MM.1S (cell line): ENCODE measurements at regions not wholly inside any gene's neighbourhood (a gene's known extent, or its start where the extent isn't known, plus 50 kb on each side); places are given as distances from the start of the nearest gene placed in this dataset.

Experiments
- DNase-seq: peaks from one replicate; pipeline ENCODE4 v3.0.0-alpha.2; 2015
- H2AFZ ChIP-seq: fragments of 300-600 bp; sonication (generic); 2 replicates; pipeline ENCODE4 v1.6.0; 2016; ENCODE audit warnings: antibody characterized with exemption, low read length
- H3F3A ChIP-seq: fragments of 300-600 bp; sonication (generic); 2 replicates; pipeline ENCODE4 v1.6.1; 2016; ENCODE audit warnings: mild to moderate bottlenecking, antibody characterized with exemption, low read length, moderate library complexity, mixed read lengths; ENCODE audit not compliant: insufficient read depth
- H3K27ac ChIP-seq: fragments of 300-600 bp; sonication (generic); 2 replicates; pipeline ENCODE4 v1.5.1; 2016; ENCODE audit warnings: mild to moderate bottlenecking, low read length
- H3K27me3 ChIP-seq: fragments of 300-600 bp; sonication (generic); replicated peaks from 2 replicates; pipeline ENCODE4 v1.6.0; 2016; ENCODE audit warnings: low read length; ENCODE audit not compliant: insufficient read depth
- H3K36me3 ChIP-seq: fragments of 300-600 bp; sonication (generic); replicated peaks from 2 replicates; pipeline ENCODE4 v1.6.1; 2016; ENCODE audit warnings: mild to moderate bottlenecking, low read length, mixed read lengths; ENCODE audit not compliant: insufficient read depth
- H3K4me1 ChIP-seq: fragments of 300-600 bp; sonication (generic); 2 replicates; pipeline ENCODE4 v1.6.1; 2016; ENCODE audit warnings: low read length, mixed read lengths
- H3K4me2 ChIP-seq: fragments of 300-600 bp; sonication (generic); 2 replicates; pipeline ENCODE4 v1.6.0; 2016; ENCODE audit warnings: low read depth, low read length
- H3K4me3 ChIP-seq: fragments of 300-600 bp; sonication (generic); 2 replicates; pipeline ENCODE4 v1.5.1; 2016; ENCODE audit warnings: low read length, mixed read lengths
- H3K79me2 ChIP-seq: fragments of 300-600 bp; sonication (generic); 2 replicates; pipeline ENCODE4 v1.6.1; 2016; ENCODE audit warnings: mixed run types, low read length, mixed read lengths
- H3K9ac ChIP-seq: fragments of 300-600 bp; sonication (generic); 2 replicates; pipeline ENCODE4 v1.6.1; 2016; ENCODE audit warnings: low read length, mixed read lengths
- H3K9me2 ChIP-seq: fragments of 300-600 bp; sonication (generic); replicated peaks from 2 replicates; pipeline ENCODE4 v1.6.1; 2016; ENCODE audit warnings: mild to moderate bottlenecking, low read length, mixed read lengths; ENCODE audit not compliant: insufficient read depth
- H3K9me3 ChIP-seq: fragments of 300-600 bp; sonication (generic); replicated peaks from 2 replicates; pipeline ENCODE4 v1.6.1; 2016; ENCODE audit warnings: mild to moderate bottlenecking, low read length, mixed read lengths; ENCODE audit not compliant: insufficient read depth
- H4K20me1 ChIP-seq: fragments of 300-600 bp; sonication (generic); 2 replicates; pipeline ENCODE4 v1.6.1; 2016; ENCODE audit warnings: mild to moderate bottlenecking, low read length, moderate library complexity, mixed read lengths; ENCODE audit not compliant: insufficient read depth
- EZH2 ChIP-seq: fragments of 300-600 bp; sonication (generic); optimal IDR thresholded peaks from 2 replicates; pipeline ENCODE3; 2017; ENCODE audit warnings: low read depth, mild to moderate bottlenecking, antibody characterized with exemption, low read length, mixed read lengths
- EZH2phosphoT487 ChIP-seq: fragments of 300-600 bp; sonication (generic); IDR thresholded peaks from 2 replicates; pipeline ENCODE4 v1.6.1; 2018; ENCODE audit warnings: antibody characterized with exemption, low read length
- TF ChIP-seq, protein P1 (sequence below): fragments of 300-600 bp; sonication (generic); IDR thresholded peaks from 2 replicates; pipeline ENCODE4 v1.5.1; 2016; ENCODE audit warnings: antibody characterized with exemption, low read length, mixed read lengths

- Histone ChIP-seq H3K9me3 (no peaks in the 10 kb centered on the region), H3K4me2 (no peak overlapping the region)
Observed at GRCh38 chr6:125671323-125671722, 78.1 kb upstream of the HEY2 start.

GRCh38 chr6:125674230-125674629 is 75.2 kb upstream of the HEY2 start:
- no peak overlapping the region for H3K4me3 ChIP-seq
- H4K20me1 ChIP-seq = no peaks in the 10 kb centered on the region
- no peaks in the 10 kb centered on the region for H3K36me3 ChIP-seq
- H3K79me2 ChIP-seq = no peaks in the 10 kb centered on the region
- H3K9me2 ChIP-seq = no peaks in the 10 kb centered on the region
- no peak overlapping the region for H3K27ac ChIP-seq
- H3F3A ChIP-seq = no peaks in the 10 kb centered on the region
- TF ChIP-seq, protein P1, sequence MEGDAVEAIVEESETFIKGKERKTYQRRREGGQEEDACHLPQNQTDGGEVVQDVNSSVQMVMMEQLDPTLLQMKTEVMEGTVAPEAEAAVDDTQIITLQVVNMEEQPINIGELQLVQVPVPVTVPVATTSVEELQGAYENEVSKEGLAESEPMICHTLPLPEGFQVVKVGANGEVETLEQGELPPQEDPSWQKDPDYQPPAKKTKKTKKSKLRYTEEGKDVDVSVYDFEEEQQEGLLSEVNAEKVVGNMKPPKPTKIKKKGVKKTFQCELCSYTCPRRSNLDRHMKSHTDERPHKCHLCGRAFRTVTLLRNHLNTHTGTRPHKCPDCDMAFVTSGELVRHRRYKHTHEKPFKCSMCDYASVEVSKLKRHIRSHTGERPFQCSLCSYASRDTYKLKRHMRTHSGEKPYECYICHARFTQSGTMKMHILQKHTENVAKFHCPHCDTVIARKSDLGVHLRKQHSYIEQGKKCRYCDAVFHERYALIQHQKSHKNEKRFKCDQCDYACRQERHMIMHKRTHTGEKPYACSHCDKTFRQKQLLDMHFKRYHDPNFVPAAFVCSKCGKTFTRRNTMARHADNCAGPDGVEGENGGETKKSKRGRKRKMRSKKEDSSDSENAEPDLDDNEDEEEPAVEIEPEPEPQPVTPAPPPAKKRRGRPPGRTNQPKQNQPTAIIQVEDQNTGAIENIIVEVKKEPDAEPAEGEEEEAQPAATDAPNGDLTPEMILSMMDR = no peak
- H3K9ac ChIP-seq = no peak overlapping the region
- no peak overlapping the region for H2AFZ ChIP-seq
- no peaks in the 10 kb centered on the region for H3K9me3 ChIP-seq
- H3K4me2 ChIP-seq = no peak overlapping the region
- H3K4me1 ChIP-seq = no peaks in the 10 kb centered on the region
- no peak for DNase-seq
- no peaks in the 10 kb centered on the region for H3K27me3 ChIP-seq

More at GRCh38 chr6:125671323-125671722, 78.1 kb upstream of the HEY2 start:
- Histone ChIP-seq H2AFZ (no peak overlapping the region), H3K36me3 (no peaks in the 10 kb centered on the region), H3K4me1 (no peaks in the 10 kb centered on the region), H3K9me2 (no peaks in the 10 kb centered on the region), H3K27me3 (no peaks in the 10 kb centered on the region), H4K20me1 (no peaks in the 10 kb centered on the region), H3K79me2 (no peaks in the 10 kb centered on the region), H3K4me3 (no peak overlapping the region), H3F3A (no peaks in the 10 kb centered on the region), H3K27ac (no peak overlapping the region), H3K9ac (no peak overlapping the region)
- no peak for DNase-seq
- TF ChIP-seq, protein P1 = no peak
- TF ChIP-seq EZH2phosphoT487 (no peak), EZH2 (no peak)

DNA sequence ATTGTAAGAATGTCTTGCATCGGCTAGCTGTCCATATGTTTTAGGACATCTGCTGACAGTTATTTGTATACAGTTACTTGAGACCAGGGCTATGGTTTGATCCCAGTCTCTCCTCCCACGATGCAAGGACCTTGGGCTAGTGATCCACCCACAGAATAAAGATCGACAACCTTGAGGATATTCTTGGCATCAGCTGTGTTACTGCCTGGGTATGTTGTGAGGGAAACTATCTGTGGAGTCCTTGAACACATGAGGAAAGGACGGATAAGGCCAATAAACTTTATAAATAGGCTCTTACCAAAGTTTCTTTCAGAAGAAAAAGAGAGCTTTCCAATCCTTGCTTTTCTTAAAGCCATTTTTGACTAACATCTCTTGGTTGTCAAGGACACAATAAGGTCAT is 70.8 kb upstream of the HEY2 start:
- TF ChIP-seq EZH2 (no peak), EZH2phosphoT487 (no peak)
- TF ChIP-seq, protein P1 = no peak
- no peak overlapping the region for H3K9ac ChIP-seq
- H3K79me2 ChIP-seq = no peaks in the 10 kb centered on the region
- no peaks in the 10 kb centered on the region for H3K4me1 ChIP-seq
- H3K27me3 ChIP-seq = no peaks in the 10 kb centered on the region
- H3K4me3 ChIP-seq = no peak overlapping the region
- DNase-seq = no peak
- H2AFZ ChIP-seq = no peak overlapping the region
- H3K4me2 ChIP-seq = no peak overlapping the region
- no peak overlapping the region for H3K27ac ChIP-seq
- no peaks in the 10 kb centered on the region for H3K36me3 ChIP-seq
- no peaks in the 10 kb centered on the region for H3K9me2 ChIP-seq
- H4K20me1 ChIP-seq = no peaks in the 10 kb centered on the region
- no peaks in the 10 kb centered on the region for H3K9me3 ChIP-seq
- H3F3A ChIP-seq = no peaks in the 10 kb centered on the region

DNA sequence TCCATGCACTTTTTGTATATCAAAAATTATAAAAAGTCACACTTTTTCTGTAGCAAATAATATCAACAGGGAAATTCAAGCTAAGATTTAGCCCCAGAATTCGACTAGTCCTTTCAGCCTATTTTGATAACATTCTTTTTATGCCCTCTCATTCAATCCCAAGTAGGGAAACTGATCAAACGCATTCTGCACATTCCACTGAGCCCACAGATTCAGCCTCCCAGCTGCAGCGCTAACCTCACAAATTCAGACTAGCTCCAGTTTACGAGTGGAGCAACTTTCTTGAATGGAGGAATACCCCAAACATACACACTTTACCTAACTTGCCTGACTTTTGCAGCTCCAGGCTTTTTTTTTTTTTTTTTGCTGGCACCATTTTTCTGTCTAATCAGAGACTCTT is 70.3 kb upstream of the HEY2 start:
- no peaks in the 10 kb centered on the region for H3F3A ChIP-seq
- H3K4me1 ChIP-seq = no peaks in the 10 kb centered on the region
- TF ChIP-seq EZH2phosphoT487 (no peak), EZH2 (no peak)
- TF ChIP-seq, protein P1 = no peak
- H2AFZ ChIP-seq = no peak overlapping the region
- no peak overlapping the region for H3K27ac ChIP-seq
- no peaks in the 10 kb centered on the region for H4K20me1 ChIP-seq
- no peaks in the 10 kb centered on the region for H3K9me3 ChIP-seq
- H3K4me2 ChIP-seq = no peak overlapping the region
- no peak overlapping the region for H3K4me3 ChIP-seq
- H3K27me3 ChIP-seq = no peaks in the 10 kb centered on the region
- H3K9me2 ChIP-seq = no peaks in the 10 kb centered on the region
- DNase-seq = no peak
- no peaks in the 10 kb centered on the region for H3K36me3 ChIP-seq
- H3K79me2 ChIP-seq = no peaks in the 10 kb centered on the region
- H3K9ac ChIP-seq = no peak overlapping the region
